ENCODE measurements at regions not wholly inside any gene's neighbourhood (a gene's known extent, or its start where the extent isn't known, plus 50 kb on each side); places are given as distances from the start of the nearest gene placed in this dataset.
"Not testable (repeated sequence)": the region's sequence is repeated elsewhere in the genome, so short reads cannot be mapped to it uniquely, and the experiment has no call there.

GRCh38 chr9:102185371-102185770, 446.9 kb upstream of the GRIN3A start:
- Histone ChIP-seq H2BK5ac (ENCODE audit: low read depth, low read length, poor library complexity, severe bottlenecking) (no peak overlapping the region), H2AFZ (ENCODE audit: low read depth, low read length) (no peak overlapping the region), H3K79me1 (replicated peaks; ENCODE audit: low read length, poor library complexity, severe bottlenecking) (no peaks in the 10 kb centered on the region), H3K4ac (ENCODE audit: low read depth in 1 of 2, low read length in 2 of 2) (no peak overlapping the region), H3K36me3 (ENCODE audit: control insufficient read depth in 1 of 2, insufficient read depth in 2 of 2, low read depth in 1 of 2, low read length in 2 of 2) (no peaks in the 10 kb centered on the region), H3K9ac (ENCODE audit: low read length) (no peak overlapping the region), H3K27ac (ENCODE audit: low read length, poor library complexity, severe bottlenecking) (no peak overlapping the region), H2BK120ac (ENCODE audit: low read depth, low read length) (no peak overlapping the region), H3K23ac (ENCODE audit: low read length in 2 of 2) (no peak overlapping the region), H4K8ac (ENCODE audit: low read length) (no peak overlapping the region), H2AK5ac (ENCODE audit: low read length, severe bottlenecking) (no peak overlapping the region), H2BK15ac (ENCODE audit: low read depth, poor library complexity, severe bottlenecking) (no peak overlapping the region), H3K4me3 (ENCODE audit: insufficient read depth in 1 of 2, low read depth in 1 of 2, low read length in 2 of 2) (no peak overlapping the region), H2BK12ac (ENCODE audit: low read length in 2 of 2) (no peak overlapping the region), H3K27me3 (ENCODE audit: control insufficient read depth in 1 of 2, insufficient read depth in 1 of 2, low read length in 2 of 2) (no peaks in the 10 kb centered on the region), H3K4me2 (ENCODE audit: low read length, poor library complexity, severe bottlenecking) (no peak overlapping the region), H4K91ac (ENCODE audit: low read length) (no peak overlapping the region), H3K4me1 (ENCODE audit: control insufficient read depth, insufficient read depth, low read depth, low read length) (no peaks in the 10 kb centered on the region), H3K18ac (ENCODE audit: low read depth in 1 of 2, low read length in 2 of 2) (no peak overlapping the region), H3K9me3 (ENCODE audit: control insufficient read depth, low read length) (peaks cover 7% of the 10 kb centered on the region), H3K14ac (ENCODE audit: low read length in 2 of 2) (no peak overlapping the region)
- no peak for DNase-seq
- 94% methylated on average over 2 of the region's 2 CpGs for WGBS

- no peaks in the 10 kb centered on the region for H3K27me3 ChIP-seq (ENCODE audit: control insufficient read depth in 1 of 2, insufficient read depth in 1 of 2, low read length in 2 of 2)
- no peak overlapping the region for H4K8ac ChIP-seq (ENCODE audit: low read length)
- no peak overlapping the region for H3K14ac ChIP-seq (ENCODE audit: low read length in 2 of 2)
- H3K79me1 ChIP-seq (replicated peaks; ENCODE audit: low read length, poor library complexity, severe bottlenecking): no peaks in the 10 kb centered on the region
- no peak overlapping the region for H4K91ac ChIP-seq (ENCODE audit: low read length)
- no peak for DNase-seq
- H3K9ac ChIP-seq (ENCODE audit: low read length): no peak overlapping the region
- no peak overlapping the region for H3K23ac ChIP-seq (ENCODE audit: low read length in 2 of 2)
- H2AFZ ChIP-seq (ENCODE audit: low read depth, low read length): no peak overlapping the region
- no peak overlapping the region for H3K4ac ChIP-seq (ENCODE audit: low read depth in 1 of 2, low read length in 2 of 2)
- H3K18ac ChIP-seq (ENCODE audit: low read depth in 1 of 2, low read length in 2 of 2): no peak overlapping the region
- WGBS: no CpG with 5 or more reads among the region's 3 CpGs
- H3K27ac ChIP-seq (ENCODE audit: low read length, poor library complexity, severe bottlenecking): no peak overlapping the region
- H2BK5ac ChIP-seq (ENCODE audit: low read depth, low read length, poor library complexity, severe bottlenecking): no peak overlapping the region
- H3K4me1 ChIP-seq (ENCODE audit: control insufficient read depth, insufficient read depth, low read depth, low read length): no peaks in the 10 kb centered on the region
- peaks cover 28% of the 10 kb centered on the region for H3K9me3 ChIP-seq (ENCODE audit: control insufficient read depth, low read length)
- H2BK12ac ChIP-seq (ENCODE audit: low read length in 2 of 2): no peak overlapping the region
- H3K4me2 ChIP-seq (ENCODE audit: low read length, poor library complexity, severe bottlenecking): no peak overlapping the region
- H2AK5ac ChIP-seq (ENCODE audit: low read length, severe bottlenecking): no peak overlapping the region
- no peak overlapping the region for H2BK120ac ChIP-seq (ENCODE audit: low read depth, low read length)
- H3K4me3 ChIP-seq (ENCODE audit: insufficient read depth in 1 of 2, low read depth in 1 of 2, low read length in 2 of 2): no peak overlapping the region
- H3K36me3 ChIP-seq (ENCODE audit: control insufficient read depth in 1 of 2, insufficient read depth in 2 of 2, low read depth in 1 of 2, low read length in 2 of 2): no peaks in the 10 kb centered on the region
- H2BK15ac ChIP-seq (ENCODE audit: low read depth, poor library complexity, severe bottlenecking): no peak overlapping the region
These were observed 440.4 kb upstream of the GRIN3A start for GRCh38 chr9:102178811-102179210.

GRCh38 chr9:102174202-102174601, 435.8 kb upstream of the GRIN3A start:
- 89% methylated on average over 7 of the region's 8 CpGs for WGBS

GRCh38 chr9:102164247-102164646, 425.8 kb upstream of the GRIN3A start:
- Histone ChIP-seq H4K8ac (ENCODE audit: low read length) (no peak overlapping the region), H3K18ac (ENCODE audit: low read depth in 1 of 2, low read length in 2 of 2) (no peak overlapping the region), H3K4me2 (ENCODE audit: low read length, poor library complexity, severe bottlenecking) (no peak overlapping the region), H3K79me1 (replicated peaks; ENCODE audit: low read length, poor library complexity, severe bottlenecking) (no peaks in the 10 kb centered on the region), H2BK15ac (ENCODE audit: low read depth, poor library complexity, severe bottlenecking) (no peak overlapping the region), H3K4me3 (ENCODE audit: insufficient read depth in 1 of 2, low read depth in 1 of 2, low read length in 2 of 2) (no peak overlapping the region), H3K9ac (ENCODE audit: low read length) (no peak overlapping the region), H3K14ac (ENCODE audit: low read length in 2 of 2) (no peak overlapping the region), H3K36me3 (ENCODE audit: control insufficient read depth in 1 of 2, insufficient read depth in 2 of 2, low read depth in 1 of 2, low read length in 2 of 2) (no peaks in the 10 kb centered on the region), H2BK120ac (ENCODE audit: low read depth, low read length) (no peak overlapping the region), H3K9me3 (ENCODE audit: control insufficient read depth, low read length) (no peaks in the 10 kb centered on the region), H2BK5ac (ENCODE audit: low read depth, low read length, poor library complexity, severe bottlenecking) (no peak overlapping the region), H3K23ac (ENCODE audit: low read length in 2 of 2) (no peak overlapping the region), H4K91ac (ENCODE audit: low read length) (no peak overlapping the region), H3K27ac (ENCODE audit: low read length, poor library complexity, severe bottlenecking) (no peak overlapping the region), H2AFZ (ENCODE audit: low read depth, low read length) (no peak overlapping the region), H2BK12ac (ENCODE audit: low read length in 2 of 2) (no peak overlapping the region), H3K4me1 (ENCODE audit: control insufficient read depth, insufficient read depth, low read depth, low read length) (no peaks in the 10 kb centered on the region), H3K27me3 (ENCODE audit: control insufficient read depth in 1 of 2, insufficient read depth in 1 of 2, low read length in 2 of 2) (no peaks in the 10 kb centered on the region), H2AK5ac (ENCODE audit: low read length, severe bottlenecking) (no peak overlapping the region), H3K4ac (ENCODE audit: low read depth in 1 of 2, low read length in 2 of 2) (no peak overlapping the region)
- no peak for DNase-seq

More at GRCh38 chr9:102174202-102174601, 435.8 kb upstream of the GRIN3A start:
- not testable (repeated sequence) for H3K27ac ChIP-seq (ENCODE audit: low read length, poor library complexity, severe bottlenecking); H3K14ac ChIP-seq (ENCODE audit: low read length in 2 of 2); H4K91ac ChIP-seq (ENCODE audit: low read length); H3K27me3 ChIP-seq (ENCODE audit: control insufficient read depth in 1 of 2, insufficient read depth in 1 of 2, low read length in 2 of 2); H2AFZ ChIP-seq (ENCODE audit: low read depth, low read length); H3K4me1 ChIP-seq (ENCODE audit: control insufficient read depth, insufficient read depth, low read depth, low read length); H4K8ac ChIP-seq (ENCODE audit: low read length); H2BK5ac ChIP-seq (ENCODE audit: low read depth, low read length, poor library complexity, severe bottlenecking); H3K4me2 ChIP-seq (ENCODE audit: low read length, poor library complexity, severe bottlenecking); H3K18ac ChIP-seq (ENCODE audit: low read depth in 1 of 2, low read length in 2 of 2); H2BK15ac ChIP-seq (ENCODE audit: low read depth, poor library complexity, severe bottlenecking); H3K36me3 ChIP-seq (ENCODE audit: control insufficient read depth in 1 of 2, insufficient read depth in 2 of 2, low read depth in 1 of 2, low read length in 2 of 2); DNase-seq; H2BK12ac ChIP-seq (ENCODE audit: low read length in 2 of 2); H2AK5ac ChIP-seq (ENCODE audit: low read length, severe bottlenecking); H3K4me3 ChIP-seq (ENCODE audit: insufficient read depth in 1 of 2, low read depth in 1 of 2, low read length in 2 of 2); H3K79me1 ChIP-seq (replicated peaks; ENCODE audit: low read length, poor library complexity, severe bottlenecking); H3K9ac ChIP-seq (ENCODE audit: low read length); H2BK120ac ChIP-seq (ENCODE audit: low read depth, low read length); H3K23ac ChIP-seq (ENCODE audit: low read length in 2 of 2); H3K4ac ChIP-seq (ENCODE audit: low read depth in 1 of 2, low read length in 2 of 2)
- H3K9me3 ChIP-seq (ENCODE audit: control insufficient read depth, low read length): peaks cover 24% of the 10 kb centered on the region
